Medulla oblongata (tissue), 1 donor: ENCODE measurements at regions not wholly inside any gene's neighbourhood (a gene's known extent, or its start where the extent isn't known, plus 50 kb on each side); places are given as distances from the start of the nearest gene placed in this dataset.
"Not testable (repeated sequence)": the region's sequence is repeated elsewhere in the genome, so short reads cannot be mapped to it uniquely, and the experiment has no call there.

ENCODE experiments used
- DNase-seq: peaks from one replicate; pipeline ENCODE4 v3.0.0-alpha.2; 2015; ENCODE audit errors: extremely low spot score

DNA sequence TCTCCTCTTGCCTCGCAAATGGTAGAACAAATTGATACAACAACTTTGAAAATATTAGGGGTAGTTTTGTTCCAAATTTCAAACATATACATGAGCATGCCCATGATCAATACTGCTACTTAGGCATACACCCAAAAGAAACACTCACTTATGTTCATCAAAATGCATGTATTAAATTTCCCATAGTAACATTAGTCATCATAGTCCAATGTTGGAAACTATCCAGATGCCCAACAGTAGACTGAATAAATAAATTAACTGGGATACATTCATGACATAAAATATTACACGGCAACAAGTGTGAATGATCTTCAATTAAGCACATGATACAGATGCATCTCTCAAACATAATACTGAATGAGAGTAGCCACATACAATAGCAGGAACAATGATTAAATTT lies 391.6 kb downstream of the CDH11 start:
- DNase-seq, result no peak

DNA sequence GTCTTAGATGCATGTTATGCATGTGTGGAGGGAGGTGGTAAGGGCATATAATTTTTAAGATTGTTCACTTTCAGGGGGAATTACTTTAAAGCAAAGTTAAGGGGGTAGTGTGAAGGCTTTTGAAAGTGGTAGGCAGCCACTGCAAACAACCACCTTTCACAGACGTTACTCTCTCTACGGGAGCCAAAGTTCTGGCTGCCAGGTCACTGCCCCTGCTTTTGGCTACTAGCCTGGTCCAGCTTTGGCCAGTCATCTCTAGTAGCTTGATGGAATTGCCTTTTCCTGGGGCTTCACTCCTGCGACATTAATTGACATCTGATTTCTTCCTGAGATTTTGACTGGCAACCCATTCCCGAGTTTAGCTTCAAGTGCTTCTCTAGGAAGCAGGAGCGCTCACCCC lies 397.5 kb downstream of the CDH11 start:
- no peak for DNase-seq

GRCh38 chr16:64718486-64718885 lies 403.4 kb downstream of the CDH11 start:
- no peak for DNase-seq

- no peak for DNase-seq
Measured at GRCh38 chr16:64717871-64718270, 404.0 kb downstream of the CDH11 start.

DNA sequence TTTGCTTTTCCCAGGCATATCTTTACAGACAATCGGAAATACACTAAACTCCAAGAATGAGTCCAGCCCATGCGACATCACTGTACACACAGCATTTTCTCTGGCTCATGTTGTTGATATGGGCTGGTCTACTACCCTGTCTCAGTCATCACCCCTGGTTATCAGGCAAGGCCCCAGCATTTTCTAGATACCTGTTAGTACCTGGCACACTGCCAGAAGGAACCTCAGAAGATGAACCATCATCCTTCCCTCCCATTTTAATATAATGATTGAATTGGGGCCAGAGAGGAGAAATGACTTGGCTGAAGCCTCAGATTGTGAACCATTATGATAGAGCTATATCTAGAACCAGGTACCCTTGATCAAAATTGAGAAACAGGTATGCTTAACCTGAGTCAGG lies 406.2 kb downstream of the CDH11 start:
- DNase-seq, result no peak

- no peak for DNase-seq
Measured at GRCh38 chr16:64712026-64712425, 409.8 kb downstream of the CDH11 start.

DNA sequence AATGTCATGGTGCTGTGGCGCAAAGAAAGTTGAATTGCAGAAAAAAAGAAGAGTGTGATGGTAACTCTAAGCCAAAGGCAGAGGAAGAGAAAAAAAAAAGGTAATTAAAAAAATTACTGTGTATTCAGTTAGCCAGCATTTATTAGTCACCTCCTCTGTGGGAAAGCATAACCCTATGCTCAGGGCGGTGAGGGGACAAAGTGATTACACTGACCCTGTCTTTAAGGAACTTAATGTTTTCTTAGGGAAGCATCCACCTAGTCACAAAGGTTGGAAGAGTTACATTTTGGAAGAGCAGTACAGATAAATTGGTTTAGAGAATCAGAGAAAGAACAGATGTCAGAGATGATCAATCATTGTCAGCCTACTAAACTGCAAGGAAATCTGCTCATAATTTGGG lies 410.3 kb downstream of the CDH11 start:
- no peak for DNase-seq

DNA sequence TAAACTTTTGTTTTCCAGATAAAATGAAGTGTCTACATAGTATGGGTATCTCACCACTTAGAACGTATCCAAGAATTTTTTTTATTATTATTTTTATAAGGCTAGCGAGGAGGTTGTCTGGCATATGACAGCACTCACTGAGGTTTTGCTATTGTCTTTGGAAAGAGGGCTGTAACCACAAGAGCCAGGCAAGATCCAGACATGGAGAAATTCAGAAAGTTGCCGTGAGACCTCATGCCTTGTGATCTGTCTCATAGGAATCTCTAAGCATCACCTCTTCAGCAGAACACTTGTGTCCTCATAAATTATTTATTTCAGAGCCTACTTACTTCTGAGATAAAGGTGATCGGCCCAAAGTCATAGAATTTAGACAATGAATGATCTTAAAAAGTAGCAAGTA lies 410.8 kb downstream of the CDH11 start:
- no peak for DNase-seq

GRCh38 chr16:64705443-64705842 lies 416.4 kb downstream of the CDH11 start:
- DNase-seq, result no peak

- DNase-seq, result no peak
Measured at GRCh38 chr16:64704386-64704785, 417.5 kb downstream of the CDH11 start.

- DNase-seq, result no peak
Measured at GRCh38 chr16:64702415-64702814, 419.4 kb downstream of the CDH11 start.

DNA sequence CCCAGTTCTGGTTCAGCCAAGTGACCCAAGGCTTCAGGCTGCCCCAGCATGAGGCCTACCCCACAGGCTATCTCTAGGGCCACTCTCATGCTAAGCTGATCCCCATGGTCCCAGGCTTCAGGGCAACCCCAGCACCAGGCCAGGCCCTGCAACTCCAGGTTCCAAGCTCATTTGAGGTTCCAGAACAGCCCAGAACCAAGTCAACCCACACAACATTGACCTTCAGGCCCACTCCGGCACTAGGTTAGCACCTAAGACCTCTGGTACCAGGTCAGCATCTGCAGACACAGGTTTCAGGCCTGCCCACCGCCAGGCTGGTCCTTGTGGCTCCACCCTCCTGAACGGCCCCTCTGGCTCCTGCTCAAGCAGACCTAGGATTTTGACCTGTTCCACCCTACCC lies 421.2 kb downstream of the CDH11 start:
- no peak for DNase-seq

GRCh38 chr16:64696866-64697265 lies 425.0 kb downstream of the CDH11 start:
- DNase-seq, result no peak

- no peak for DNase-seq
Measured at GRCh38 chr16:64695684-64696083, 426.2 kb downstream of the CDH11 start.

DNA sequence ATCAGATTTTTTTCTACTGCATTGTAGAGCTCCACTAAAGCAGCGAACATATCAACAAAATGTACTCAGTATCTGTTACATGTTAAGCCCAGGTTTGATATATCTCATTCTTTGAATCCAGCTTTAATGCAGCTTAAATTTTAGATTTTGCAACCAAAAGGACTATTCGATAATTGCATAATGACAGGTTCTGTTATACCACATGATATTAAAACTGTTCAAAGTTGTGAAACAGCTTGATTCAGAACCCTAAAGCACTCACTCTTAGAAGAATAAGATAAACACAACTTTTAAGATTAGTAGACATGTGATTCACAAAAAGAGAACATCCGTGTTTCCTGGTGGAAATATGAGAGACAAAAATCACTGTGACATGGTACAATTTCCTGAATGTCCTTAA lies 427.9 kb downstream of the CDH11 start:
- no peak for DNase-seq

- no peak for DNase-seq
Measured at GRCh38 chr16:64687786-64688185, 434.1 kb downstream of the CDH11 start.

DNA sequence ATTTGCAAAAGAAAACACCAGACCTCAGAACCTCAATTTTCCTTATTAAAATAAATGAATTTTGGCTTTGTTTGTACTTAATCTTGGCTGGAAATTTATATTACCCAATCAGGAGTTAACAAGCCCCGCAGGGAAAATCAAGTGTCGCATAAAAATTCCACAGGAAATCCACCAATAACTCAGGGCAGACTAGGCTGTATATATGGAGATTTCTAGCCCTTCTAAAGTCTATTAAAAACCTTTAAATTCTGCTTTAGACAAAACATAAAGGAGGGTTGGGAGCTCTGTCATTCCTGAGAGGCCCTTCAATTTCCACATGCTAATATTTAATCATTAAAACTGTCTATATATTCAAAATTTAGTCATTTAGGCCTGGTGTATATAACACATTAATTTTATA lies 434.7 kb downstream of the CDH11 start:
- DNase-seq, result no peak

DNA sequence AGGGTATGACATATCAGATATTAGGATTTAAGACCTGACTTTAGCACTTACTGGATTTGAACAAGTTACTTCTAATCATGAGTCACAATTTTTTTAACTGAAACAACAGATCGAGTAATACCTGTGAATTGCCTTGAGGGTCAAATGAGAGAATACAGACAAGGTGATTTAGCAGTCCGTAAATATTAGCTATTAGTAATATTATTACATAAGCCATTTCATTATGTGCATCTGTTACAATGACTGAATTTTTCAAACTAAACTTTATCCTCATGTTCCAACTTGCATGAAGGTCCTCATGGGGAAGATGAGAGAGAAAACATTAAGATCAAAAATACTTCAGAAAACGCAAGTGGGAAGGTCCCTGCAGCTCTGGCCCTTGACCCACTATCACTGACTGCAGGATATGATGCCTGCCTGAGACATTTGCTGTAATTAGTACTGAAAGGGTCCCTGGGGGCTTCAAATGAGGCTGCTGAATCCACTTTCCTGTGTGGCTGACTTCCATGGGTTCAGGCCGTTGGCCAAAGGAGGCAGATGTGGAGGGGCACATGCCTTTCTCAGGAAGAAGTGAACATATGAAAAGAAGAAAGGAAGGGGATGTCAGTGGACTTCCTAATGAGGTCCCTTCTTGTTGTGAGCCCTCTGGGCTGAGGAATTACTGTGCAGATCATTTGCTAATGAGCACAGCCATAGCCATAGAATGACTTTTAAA lies 441.7 kb downstream of the CDH11 start:
- no peak for DNase-seq

GRCh38 chr16:64669573-64669972 lies 452.3 kb downstream of the CDH11 start:
- DNase-seq, result no peak

- DNase-seq, result no peak
Measured at GRCh38 chr16:64667334-64667877, 454.5 kb downstream of the CDH11 start.

DNA sequence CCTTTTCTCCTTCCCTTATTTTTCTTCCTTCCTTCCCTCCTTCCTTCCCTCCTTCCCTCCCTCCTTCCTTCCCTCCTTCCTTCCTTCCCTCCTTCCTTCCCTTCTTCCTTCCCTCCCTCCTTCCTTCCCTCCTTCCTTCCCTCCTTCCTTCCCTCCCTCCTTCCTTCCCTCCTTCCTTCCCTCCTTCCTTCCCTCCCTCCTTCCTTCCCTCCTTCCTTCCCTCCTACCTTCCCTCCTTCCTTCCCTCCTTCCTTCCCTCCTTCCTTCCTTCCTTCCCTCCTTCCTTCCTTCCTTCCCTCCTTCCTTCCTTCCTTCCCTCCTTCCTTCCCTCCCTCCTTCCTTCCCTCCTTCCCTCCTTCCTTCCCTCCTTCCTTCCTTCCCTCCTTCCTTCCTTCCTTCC lies 459.6 kb downstream of the CDH11 start:
- DNase-seq, result not testable (repeated sequence)

DNA sequence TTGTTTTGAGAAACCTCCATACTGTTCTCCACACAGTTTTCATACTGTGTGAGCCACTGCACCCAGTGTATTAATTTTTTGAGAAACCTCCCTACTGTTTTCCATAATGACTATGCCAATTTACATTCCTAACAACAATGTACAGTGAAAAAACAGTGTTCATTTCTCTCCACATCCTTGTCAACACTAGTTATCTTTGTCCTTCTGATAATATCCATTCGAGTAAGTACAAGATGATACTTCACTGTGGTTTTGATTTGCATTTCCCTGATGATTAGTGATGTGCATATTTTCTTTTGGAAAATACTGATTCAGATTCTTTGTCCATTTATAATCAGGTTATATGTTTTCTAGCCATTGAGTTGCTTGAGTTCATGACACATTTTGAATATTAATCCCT lies 462.0 kb downstream of the CDH11 start:
- DNase-seq, result no peak

GRCh38 chr16:64657316-64658011 lies 464.4 kb downstream of the CDH11 start:
- no peak for DNase-seq
